ENCODE measurements at regions not wholly inside any gene's neighbourhood (a gene's known extent, or its start where the extent isn't known, plus 50 kb on each side); places are given as distances from the start of the nearest gene placed in this dataset.

- DNase-seq = no peak
- Histone ChIP-seq H3K4me1 (ENCODE audit: insufficient read depth, low read length) (peaks cover 8% of the 10 kb centered on the region; the same call in 1 of the 2 replicates), H3K79me2 (ENCODE audit: insufficient read depth, low read length) (no peaks in the 10 kb centered on the region), H2BK20ac (ENCODE audit: low read depth, low read length, poor library complexity, severe bottlenecking) (no peak overlapping the region), H4K91ac (ENCODE audit: insufficient read length, low read depth, low read length) (no peak overlapping the region), H4K8ac (replicated peaks; ENCODE audit: insufficient read length, low read depth, low read length) (no peak overlapping the region), H4K20me1 (ENCODE audit: control insufficient read depth, insufficient read depth, insufficient read length) (no peaks in the 10 kb centered on the region), H3K79me1 (ENCODE audit: insufficient read depth, low read depth, low read length, poor library complexity, severe bottlenecking) (no peaks in the 10 kb centered on the region), H2AK5ac (ENCODE audit: insufficient read length, low read length) (no peak overlapping the region), H3K9me3 (ENCODE audit: control insufficient read depth, low read depth, low read length) (no peaks in the 10 kb centered on the region), H3K14ac (ENCODE audit: insufficient read depth, low read length) (peak overlapping the region; percentile 54; the same call in 1 of the 2 replicates), H2BK12ac (ENCODE audit: insufficient read length, low read depth, low read length) (no peak overlapping the region), H3T11ph (ENCODE audit: low read length) (no peak overlapping the region), H3K18ac (ENCODE audit: insufficient read length, low read depth, low read length) (no peak overlapping the region), H2BK120ac (ENCODE audit: low read depth, low read length, poor library complexity, severe bottlenecking) (no peak overlapping the region), H3K23ac (ENCODE audit: insufficient read length, low read depth, low read length) (no peak overlapping the region), H3K9ac (ENCODE audit: extremely low read depth, insufficient read length, low read length) (peak overlapping the region; percentile 27), H3K23me2 (ENCODE audit: insufficient read length, low read depth, low read length, poor library complexity, severe bottlenecking) (peaks cover 4% of the 10 kb centered on the region), H3K4ac (ENCODE audit: low read depth, low read length) (no peak overlapping the region), H2BK15ac (ENCODE audit: low read depth, low read length) (no peak overlapping the region), H2AFZ (ENCODE audit: low read length) (peak overlapping the region; percentile 18), H3K4me2 (ENCODE audit: insufficient read depth, insufficient read length, low read length) (peak overlapping the region; percentile 91), H2BK5ac (ENCODE audit: insufficient read length, low read length) (no peak overlapping the region), H3K56ac (ENCODE audit: insufficient read length, low read depth, low read length) (no peak overlapping the region), H3K27ac (ENCODE audit: insufficient read length, low read depth, low read length) (no peak overlapping the region), H3K27me3 (ENCODE audit: insufficient read depth, low read length) (no peaks in the 10 kb centered on the region), H4K5ac (ENCODE audit: insufficient read length, low read depth, low read length) (no peak overlapping the region)
- Mint-ChIP-seq H3K4me3 (peak overlapping the region; percentile 48 to 76), H3K4me1 (peaks cover 41 to 50% of the 10 kb centered on the region in 2 experiments), H3K27ac (peak overlapping the region; percentile 18 to 83 (median 41)), H3K36me3 (ENCODE audit: insufficient read depth in 1 of 3, low read depth in 3 of 3) (no peaks in the 10 kb centered on the region), H3K27me3 (ENCODE audit: low read depth) (peaks cover 28% of the 10 kb centered on the region), H3K9me3 (no peaks in the 10 kb centered on the region; a peak in 1 of 5 replicates)
- WGBS (ENCODE audit: extremely low coverage, insufficient read length, low lambda C conversion rate) = no CpG with 5 or more reads among the region's 14 CpGs
- no peak for TF ChIP-seq CTCF (conservative IDR thresholded peaks at IDR 0.05)
These were observed 103.8 kb upstream of the MED13L start for GRCh38 chr12:116381240-116381743.
